GM19324 (cell line): ENCODE measurements at regions not wholly inside any gene's neighbourhood (a gene's known extent, or its start where the extent isn't known, plus 50 kb on each side); places are given as distances from the start of the nearest gene placed in this dataset.

Experiments used
- ATAC-seq: cut with Tn5 transposase; IDR thresholded peaks from one replicate; pipeline ENCODE4 v1.9.1; 2021; ENCODE audit warnings: mild to moderate bottlenecking, moderate library complexity; ENCODE audit not compliant: unreplicated experiment, low FRiP score

GRCh38 chr10:130748409-130749057 is 563.0 kb downstream of the TCERG1L start:
- ATAC-seq = no peak

- no peak for ATAC-seq
These were observed 561.6 kb downstream of the TCERG1L start for GRCh38 chr10:130749911-130750310.

- no peak for ATAC-seq
These were observed 561.1 kb downstream of the TCERG1L start for GRCh38 chr10:130750441-130750840.

- ATAC-seq = no peak
These were observed 560.2 kb downstream of the TCERG1L start for GRCh38 chr10:130751106-130751840.

- no peak for ATAC-seq
These were observed 559.7 kb downstream of the TCERG1L start for GRCh38 chr10:130751851-130752250.

GRCh38 chr10:130756651-130757050 is 554.9 kb downstream of the TCERG1L start:
- ATAC-seq = no peak

- ATAC-seq = no peak
These were observed 554.2 kb downstream of the TCERG1L start for GRCh38 chr10:130757271-130757670.

- no peak for ATAC-seq
These were observed 553.6 kb downstream of the TCERG1L start for GRCh38 chr10:130757821-130758489.

GRCh38 chr10:130758529-130758928 is 553.0 kb downstream of the TCERG1L start:
- ATAC-seq = no peak

- ATAC-seq = no peak
These were observed 550.4 kb downstream of the TCERG1L start for GRCh38 chr10:130761032-130761575.

- ATAC-seq = no peak
These were observed 549.7 kb downstream of the TCERG1L start for GRCh38 chr10:130761788-130762301.

GRCh38 chr10:130762491-130762890 is 549.0 kb downstream of the TCERG1L start:
- no peak for ATAC-seq

GRCh38 chr10:130763071-130763470 is 548.5 kb downstream of the TCERG1L start:
- no peak for ATAC-seq

GRCh38 chr10:130763491-130763890 is 548.0 kb downstream of the TCERG1L start:
- no peak for ATAC-seq

GRCh38 chr10:130764651-130765050 is 546.9 kb downstream of the TCERG1L start:
- ATAC-seq = no peak

- no peak for ATAC-seq
These were observed 545.5 kb downstream of the TCERG1L start for GRCh38 chr10:130766071-130766470.

GRCh38 chr10:130767116-130767730 is 544.3 kb downstream of the TCERG1L start:
- ATAC-seq = no peak

GRCh38 chr10:130769146-130770017 is 542.1 kb downstream of the TCERG1L start:
- no peak for ATAC-seq

- ATAC-seq = no peak
These were observed 541.4 kb downstream of the TCERG1L start for GRCh38 chr10:130770018-130770630.
